HAP-1 (cell line): ENCODE measurements at regions not wholly inside any gene's neighbourhood (a gene's known extent, or its start where the extent isn't known, plus 50 kb on each side); places are given as distances from the start of the nearest gene placed in this dataset.
A peak's percentile ranks its signal among the peaks of the same experiment; 100 is the strongest.
"Not testable (repeated sequence)": the region's sequence is repeated elsewhere in the genome, so short reads cannot be mapped to it uniquely, and the experiment has no call there.

Experiments used
- DNase-seq, 2 experiments: peaks; one replicate each; pipeline ENCODE4 v3.0.0-alpha.2; 2016 to 2020; ENCODE audit warnings: low spot score in 2 of 2
- H3K27me3 ChIP-seq: fragments of 250-450 bp; sonication (Bioruptor Pico); 2 replicates; pipeline ENCODE4 v1.5.1; 2020; ENCODE audit warnings: low read depth, mild to moderate bottlenecking, moderate library complexity
- H3K36me3 ChIP-seq: fragments of 250-450 bp; sonication (Bioruptor Pico); replicated peaks from 2 replicates; pipeline ENCODE4 v1.5.1; 2020; ENCODE audit warnings: mild to moderate bottlenecking
- H3K4me1 ChIP-seq: fragments of 250-450 bp; sonication (Bioruptor Pico); 2 replicates; pipeline ENCODE4 v1.5.1; 2020; ENCODE audit warnings: mild to moderate bottlenecking
- H3K4me3 ChIP-seq: fragments of 250-450 bp; sonication (Bioruptor Pico); 2 replicates; pipeline ENCODE4 v1.5.1; 2020; ENCODE audit warnings: mild to moderate bottlenecking, moderate library complexity
- H3K9me3 ChIP-seq: fragments of 250-450 bp; sonication (Bioruptor Pico); 2 replicates; pipeline ENCODE4 v1.5.1; 2020; ENCODE audit warnings: mild to moderate bottlenecking, moderate library complexity
- in situ Hi-C: fragments of 300-500 bp; cut with MboI; formaldehyde crosslinking; loops from 3 replicates; pipeline ENCODE4 v1.14.3; 2020; ENCODE audit warnings: low sequenced_read_pairs, inconsistent platforms, mixed read lengths

DNA sequence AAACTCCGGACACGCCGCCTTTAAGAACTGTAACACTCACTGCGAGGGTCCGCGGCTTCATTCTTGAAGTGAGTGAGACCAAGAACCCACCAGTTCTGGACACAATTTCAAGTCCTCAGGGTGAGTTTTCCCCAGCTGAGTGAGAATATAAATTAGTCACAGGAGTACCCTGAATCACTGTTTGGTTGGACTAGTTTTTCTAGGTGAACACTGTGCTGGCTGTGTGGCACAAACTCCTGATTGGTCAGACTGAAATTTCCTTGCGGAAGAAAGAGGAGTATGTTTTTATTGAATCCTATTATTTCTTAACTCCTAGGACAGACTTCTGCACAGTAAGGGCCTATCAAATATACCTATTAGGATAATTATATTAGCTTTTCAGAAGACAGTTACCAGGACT lies 288.1 kb upstream of the UBE2E3 start:
- DNase-seq: no peak
- Histone ChIP-seq H3K27me3 (no peaks in the 10 kb centered on the region), H3K4me1 (peaks cover 24% of the 10 kb centered on the region), H3K4me3 (no peak overlapping the region), H3K9me3 (no peaks in the 10 kb centered on the region), H3K36me3 (no peaks in the 10 kb centered on the region)
- in situ Hi-C loops: no loop called here

GRCh38 chr2:180691855-180692223 lies 288.6 kb upstream of the UBE2E3 start:
- H3K4me3 ChIP-seq, H3K27me3 ChIP-seq, H3K9me3 ChIP-seq, H3K36me3 ChIP-seq, in situ Hi-C loops, DNase-seq: not testable (repeated sequence)
- H3K4me1 ChIP-seq: peaks cover 24% of the 10 kb centered on the region

DNA sequence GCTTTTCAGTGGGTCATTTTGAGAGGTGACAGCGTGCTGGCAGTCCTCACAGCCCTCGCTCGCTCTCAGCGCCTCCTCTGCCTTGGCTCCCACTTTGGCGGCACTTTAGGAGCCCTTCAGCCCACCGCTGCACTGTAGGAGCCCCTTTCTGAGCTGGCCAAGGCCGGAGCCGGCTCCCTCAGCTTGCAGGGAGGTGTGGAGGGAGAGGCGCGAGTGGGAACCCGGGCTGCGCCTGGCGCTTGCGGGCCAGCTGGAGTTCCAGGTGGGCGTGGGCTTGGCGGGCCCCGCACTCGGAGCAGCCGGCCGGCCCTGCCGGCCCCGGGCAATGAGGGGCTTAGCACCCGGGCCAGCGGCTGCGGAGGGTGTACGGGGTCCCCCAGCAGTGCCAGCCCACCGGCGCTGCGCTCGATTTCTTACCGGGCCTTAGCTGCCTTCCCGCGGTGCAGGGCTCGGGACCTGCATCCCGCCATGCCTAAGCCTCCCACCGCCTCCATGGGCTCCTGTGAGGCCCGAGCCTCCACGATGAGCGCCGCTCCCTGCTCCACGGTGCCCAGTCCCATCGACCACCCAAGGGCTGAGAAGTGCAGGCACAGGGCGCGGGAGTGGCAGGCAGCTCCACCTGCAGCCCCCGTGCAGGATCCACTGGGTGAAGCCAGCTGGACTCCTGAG lies 289.1 kb upstream of the UBE2E3 start:
- H3K9me3 ChIP-seq, in situ Hi-C loops, H3K27me3 ChIP-seq, DNase-seq, H3K4me3 ChIP-seq, H3K36me3 ChIP-seq: not testable (repeated sequence)
- H3K4me1 ChIP-seq: peaks cover 24% of the 10 kb centered on the region

GRCh38 chr2:180690611-180691010 lies 289.8 kb upstream of the UBE2E3 start:
- DNase-seq: no peak
- H3K4me3 ChIP-seq: no peak overlapping the region

GRCh38 chr2:180682871-180683270 lies 297.5 kb upstream of the UBE2E3 start:
- in situ Hi-C loops: no loop called here
- Histone ChIP-seq H3K4me1 (peaks cover 6% of the 10 kb centered on the region), H3K27me3 (no peaks in the 10 kb centered on the region)

More at GRCh38 chr2:180690611-180691010, 289.8 kb upstream of the UBE2E3 start:
- in situ Hi-C loops: no loop called here
- Histone ChIP-seq H3K27me3 (no peaks in the 10 kb centered on the region), H3K9me3 (no peaks in the 10 kb centered on the region), H3K36me3 (no peaks in the 10 kb centered on the region), H3K4me1 (peaks cover 24% of the 10 kb centered on the region)

GRCh38 chr2:180679693-180680092 lies 300.7 kb upstream of the UBE2E3 start:
- in situ Hi-C loops: no loop called here
- no peak for DNase-seq
- Histone ChIP-seq H3K9me3 (no peaks in the 10 kb centered on the region), H3K27me3 (no peaks in the 10 kb centered on the region), H3K4me1 (peaks cover 6% of the 10 kb centered on the region), H3K36me3 (no peaks in the 10 kb centered on the region), H3K4me3 (no peak overlapping the region)

More at GRCh38 chr2:180682871-180683270, 297.5 kb upstream of the UBE2E3 start:
- no peaks in the 10 kb centered on the region for H3K36me3 ChIP-seq
- no peak overlapping the region for H3K4me3 ChIP-seq
- no peak for DNase-seq
- H3K9me3 ChIP-seq: no peaks in the 10 kb centered on the region

DNA sequence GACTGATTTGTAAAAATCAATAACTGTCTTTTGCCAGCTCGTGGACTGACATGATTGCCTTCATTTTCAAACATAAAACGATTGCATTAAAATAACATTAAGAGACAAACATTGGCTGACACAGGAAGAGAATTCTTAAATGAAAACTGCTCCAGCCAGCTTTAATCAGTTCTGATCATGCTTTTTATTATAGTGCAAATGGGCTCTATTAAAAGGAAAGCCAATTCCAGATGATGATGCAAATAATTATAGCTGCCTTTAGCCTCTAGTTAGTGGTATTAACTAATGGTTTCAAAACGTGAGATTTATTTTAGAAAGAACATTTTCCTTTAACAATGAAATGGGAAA lies 301.8 kb upstream of the UBE2E3 start:
- in situ Hi-C loops: no loop called here
- DNase-seq: no peak
- Histone ChIP-seq H3K27me3 (no peaks in the 10 kb centered on the region), H3K9me3 (no peaks in the 10 kb centered on the region), H3K36me3 (no peaks in the 10 kb centered on the region), H3K4me3 (no peak overlapping the region), H3K4me1 (peaks cover 6% of the 10 kb centered on the region)

GRCh38 chr2:180677930-180678624 lies 302.3 kb upstream of the UBE2E3 start:
- H3K4me1 ChIP-seq: peaks cover 6% of the 10 kb centered on the region
- DNase-seq: no peak
- in situ Hi-C loops: no loop called here
- no peak overlapping the region for H3K4me3 ChIP-seq
- H3K36me3 ChIP-seq: no peaks in the 10 kb centered on the region
- H3K9me3 ChIP-seq: no peaks in the 10 kb centered on the region
- H3K27me3 ChIP-seq: no peaks in the 10 kb centered on the region

- H3K4me3 ChIP-seq: no peak overlapping the region
- peaks cover 6% of the 10 kb centered on the region for H3K4me1 ChIP-seq
- no peaks in the 10 kb centered on the region for H3K27me3 ChIP-seq
- DNase-seq: no peak
- no peaks in the 10 kb centered on the region for H3K9me3 ChIP-seq
- H3K36me3 ChIP-seq: no peaks in the 10 kb centered on the region
- in situ Hi-C loops: no loop called here
Measured at GRCh38 chr2:180677200-180677599, 303.2 kb upstream of the UBE2E3 start.

- Histone ChIP-seq H3K4me1 (peaks cover 6% of the 10 kb centered on the region), H3K4me3 (no peak overlapping the region), H3K9me3 (no peaks in the 10 kb centered on the region), H3K27me3 (no peaks in the 10 kb centered on the region), H3K36me3 (no peaks in the 10 kb centered on the region)
- no peak for DNase-seq
- in situ Hi-C loops: no loop called here
Measured at GRCh38 chr2:180676520-180677025, 303.8 kb upstream of the UBE2E3 start.

GRCh38 chr2:180675170-180675569 lies 305.2 kb upstream of the UBE2E3 start:
- Histone ChIP-seq H3K4me3 (no peak overlapping the region), H3K4me1 (peaks cover 15% of the 10 kb centered on the region), H3K9me3 (no peaks in the 10 kb centered on the region), H3K36me3 (no peaks in the 10 kb centered on the region), H3K27me3 (no peaks in the 10 kb centered on the region)
- in situ Hi-C loops: no loop called here
- DNase-seq: no peak

DNA sequence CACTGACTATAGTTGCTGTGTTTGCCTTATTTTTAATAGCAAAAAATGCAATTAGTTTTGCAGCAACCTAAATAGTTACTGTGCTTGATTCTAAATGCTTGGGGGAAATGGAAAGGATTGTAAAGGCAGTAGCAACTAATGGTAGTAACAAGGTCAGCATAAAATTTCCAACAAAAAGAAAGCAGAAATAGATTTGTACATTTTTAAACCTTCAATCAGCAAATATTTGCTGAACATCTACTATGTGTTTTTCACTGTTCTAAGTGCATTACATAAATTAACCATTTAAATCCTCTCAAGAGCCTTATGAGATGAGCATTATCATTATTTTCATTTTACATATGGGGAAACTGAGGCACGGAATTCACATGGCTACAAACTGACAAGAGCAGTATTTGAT lies 308.0 kb upstream of the UBE2E3 start:
- H3K9me3 ChIP-seq: no peaks in the 10 kb centered on the region
- in situ Hi-C loops: no loop called here
- no peak overlapping the region for H3K4me3 ChIP-seq
- H3K4me1 ChIP-seq: peaks cover 21% of the 10 kb centered on the region
- DNase-seq: no peak
- H3K27me3 ChIP-seq: no peaks in the 10 kb centered on the region
- no peaks in the 10 kb centered on the region for H3K36me3 ChIP-seq

GRCh38 chr2:180670302-180671003 lies 310.0 kb upstream of the UBE2E3 start:
- peak in 1 of 2 experiments; percentile 50 for DNase-seq
- no peak overlapping the region for H3K4me3 ChIP-seq
- H3K9me3 ChIP-seq: no peaks in the 10 kb centered on the region
- peaks cover 21% of the 10 kb centered on the region for H3K4me1 ChIP-seq
- in situ Hi-C loops: no loop called here
- no peaks in the 10 kb centered on the region for H3K36me3 ChIP-seq
- no peaks in the 10 kb centered on the region for H3K27me3 ChIP-seq

GRCh38 chr2:180669016-180669415 lies 311.4 kb upstream of the UBE2E3 start:
- no peak for DNase-seq
- H3K9me3 ChIP-seq: no peaks in the 10 kb centered on the region
- in situ Hi-C loops: no loop called here
- no peak overlapping the region for H3K4me3 ChIP-seq
- H3K4me1 ChIP-seq: peaks cover 23% of the 10 kb centered on the region
- H3K36me3 ChIP-seq: no peaks in the 10 kb centered on the region
- no peaks in the 10 kb centered on the region for H3K27me3 ChIP-seq
